Upper lobe of right lung (tissue), 1 donor: ENCODE measurements at regions not wholly inside any gene's neighbourhood (a gene's known extent, or its start where the extent isn't known, plus 50 kb on each side); places are given as distances from the start of the nearest gene placed in this dataset.

Experiments used
- ATAC-seq: fragments of 200-7000 bp; cut with Tn5 transposase; one replicate; pipeline ENCODE4 v1.9.1; 2020; ENCODE audit warnings: mild to moderate bottlenecking, moderate library complexity
- DNase-seq: peaks from one replicate; pipeline ENCODE4 v3.0.0-alpha.2; 2020
- H3K27ac ChIP-seq: fragments of 200-600 bp; one replicate; pipeline ENCODE4 v1.8.0; 2022
- H3K27me3 ChIP-seq: fragments of 200-600 bp; one replicate; pipeline ENCODE4 v1.8.0; 2022; ENCODE audit warnings: mild to moderate bottlenecking
- H3K36me3 ChIP-seq: fragments of 200-600 bp; one replicate; pipeline ENCODE4 v1.8.0; 2022
- H3K4me1 ChIP-seq: fragments of 200-600 bp; one replicate; pipeline ENCODE4 v1.8.0; 2022
- H3K4me3 ChIP-seq: fragments of 200-600 bp; one replicate; pipeline ENCODE4 v1.8.0; 2022; ENCODE audit warnings: mild to moderate bottlenecking
- H3K9me3 ChIP-seq: fragments of 200-600 bp; one replicate; pipeline ENCODE4 v1.8.0; 2022
- CTCF ChIP-seq: fragments of 200-600 bp; IDR thresholded peaks from one replicate; pipeline ENCODE4 v1.8.0; 2022; ENCODE audit warnings: antibody characterized with exemption
- intact Hi-C: fragments of 100-400 bp; cut with DNase I; formaldehyde crosslinking; loops from one replicate; pipeline ENCODE4 v1.11.0; 2022
- donor health status: DM: no; HTN: yes; CAD: no; lungs with severe emphysema.

DNA sequence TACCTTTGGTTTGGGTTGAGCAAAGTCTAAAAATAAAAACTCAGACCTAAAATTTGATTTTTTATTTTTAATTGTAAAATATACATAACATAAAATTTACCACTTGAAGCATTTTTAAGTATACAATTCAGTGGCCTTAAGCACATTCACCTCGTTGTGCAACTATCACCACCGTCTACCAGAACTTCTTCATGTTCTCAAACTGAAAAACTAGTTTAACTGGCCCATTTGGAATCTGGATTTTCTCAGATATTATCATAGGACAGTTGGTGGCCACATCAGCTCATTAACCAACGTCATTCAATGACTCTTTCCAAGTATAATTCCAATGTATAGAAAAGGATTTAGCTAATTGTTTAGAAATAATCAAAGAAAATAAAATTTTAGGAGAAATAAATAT is 319.3 kb downstream of the TLE1 start:
- H3K4me3 ChIP-seq, result no peak overlapping the region
- no peak overlapping the region for H3K27ac ChIP-seq
- H3K36me3 ChIP-seq, result no peaks in the 10 kb centered on the region
- no peaks in the 10 kb centered on the region for H3K4me1 ChIP-seq
- intact Hi-C loops, result no loop called here
- no peaks in the 10 kb centered on the region for H3K9me3 ChIP-seq
- TF ChIP-seq CTCF, result no peak
- ATAC-seq (no peak), DNase-seq (no peak)
- H3K27me3 ChIP-seq, result no peaks in the 10 kb centered on the region

- H3K4me3 ChIP-seq, result no peak overlapping the region
- no peaks in the 10 kb centered on the region for H3K4me1 ChIP-seq
- no peaks in the 10 kb centered on the region for H3K9me3 ChIP-seq
- no peaks in the 10 kb centered on the region for H3K36me3 ChIP-seq
- TF ChIP-seq CTCF, result no peak
- H3K27ac ChIP-seq, result no peak overlapping the region
- DNase-seq (no peak), ATAC-seq (no peak)
- intact Hi-C loops, result no loop called here
- H3K27me3 ChIP-seq, result no peaks in the 10 kb centered on the region
These were observed 320.2 kb downstream of the TLE1 start for GRCh38 chr9:81369121-81369520.

DNA sequence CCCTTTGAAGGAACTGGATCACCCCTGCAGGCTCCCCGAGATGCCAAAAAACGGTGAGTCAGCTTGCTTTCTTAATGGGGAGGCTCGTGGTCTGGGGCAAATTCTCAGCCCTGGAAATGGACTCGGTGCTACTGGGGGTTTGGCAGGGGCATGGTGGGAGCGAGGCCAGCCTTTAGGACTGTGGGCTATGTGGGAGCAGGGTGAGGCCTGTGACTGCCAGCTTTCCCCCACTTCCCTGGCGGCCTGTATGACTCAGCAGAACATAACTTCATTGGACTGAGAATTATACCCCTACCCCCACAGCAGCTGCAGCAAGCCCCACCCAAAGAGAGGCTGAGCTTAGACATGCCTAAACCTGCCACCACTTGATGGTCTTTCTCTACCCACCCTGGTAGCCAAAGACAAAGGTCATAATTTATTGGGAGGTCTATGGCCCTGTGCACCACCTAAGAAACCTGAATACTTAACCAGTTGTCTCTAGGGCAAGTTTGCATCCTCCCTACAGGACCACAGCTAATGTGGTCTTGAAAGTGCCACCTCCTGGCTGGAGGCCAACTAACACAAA is 325.3 kb downstream of the TLE1 start:
- DNase-seq (no peak), ATAC-seq (no peak)
- no peaks in the 10 kb centered on the region for H3K36me3 ChIP-seq
- no peaks in the 10 kb centered on the region for H3K27me3 ChIP-seq
- intact Hi-C loops, result no loop called here
- no peak for TF ChIP-seq CTCF
- no peak overlapping the region for H3K27ac ChIP-seq
- H3K4me1 ChIP-seq, result no peaks in the 10 kb centered on the region
- no peak overlapping the region for H3K4me3 ChIP-seq
- H3K9me3 ChIP-seq, result no peaks in the 10 kb centered on the region

GRCh38 chr9:81361296-81361695 is 328.1 kb downstream of the TLE1 start:
- Histone ChIP-seq H3K27me3 (no peaks in the 10 kb centered on the region), H3K27ac (no peak overlapping the region), H3K4me3 (no peak overlapping the region), H3K4me1 (no peaks in the 10 kb centered on the region), H3K9me3 (no peaks in the 10 kb centered on the region), H3K36me3 (no peaks in the 10 kb centered on the region)
- ATAC-seq (no peak), DNase-seq (no peak)
- intact Hi-C loops, result no loop called here
- TF ChIP-seq CTCF, result no peak

GRCh38 chr9:81351166-81351565 is 338.2 kb downstream of the TLE1 start:
- ATAC-seq, result no peak
- Histone ChIP-seq H3K27me3 (no peaks in the 10 kb centered on the region), H3K9me3 (no peaks in the 10 kb centered on the region), H3K4me1 (no peaks in the 10 kb centered on the region), H3K27ac (no peak overlapping the region), H3K36me3 (no peaks in the 10 kb centered on the region), H3K4me3 (no peak overlapping the region)
- no peak for TF ChIP-seq CTCF
- intact Hi-C loops, result no loop called here
- no peak for DNase-seq

- Histone ChIP-seq H3K9me3 (no peaks in the 10 kb centered on the region), H3K4me3 (no peak overlapping the region), H3K4me1 (no peaks in the 10 kb centered on the region), H3K27ac (no peak overlapping the region), H3K36me3 (no peaks in the 10 kb centered on the region), H3K27me3 (no peaks in the 10 kb centered on the region)
- TF ChIP-seq CTCF, result no peak
- intact Hi-C loops, result no loop called here
- DNase-seq, result no peak
- no peak for ATAC-seq
These were observed 345.0 kb downstream of the TLE1 start for GRCh38 chr9:81344366-81344765.
